ENCODE measurements at regions not wholly inside any gene's neighbourhood (a gene's known extent, or its start where the extent isn't known, plus 50 kb on each side); places are given as distances from the start of the nearest gene placed in this dataset.

DNA sequence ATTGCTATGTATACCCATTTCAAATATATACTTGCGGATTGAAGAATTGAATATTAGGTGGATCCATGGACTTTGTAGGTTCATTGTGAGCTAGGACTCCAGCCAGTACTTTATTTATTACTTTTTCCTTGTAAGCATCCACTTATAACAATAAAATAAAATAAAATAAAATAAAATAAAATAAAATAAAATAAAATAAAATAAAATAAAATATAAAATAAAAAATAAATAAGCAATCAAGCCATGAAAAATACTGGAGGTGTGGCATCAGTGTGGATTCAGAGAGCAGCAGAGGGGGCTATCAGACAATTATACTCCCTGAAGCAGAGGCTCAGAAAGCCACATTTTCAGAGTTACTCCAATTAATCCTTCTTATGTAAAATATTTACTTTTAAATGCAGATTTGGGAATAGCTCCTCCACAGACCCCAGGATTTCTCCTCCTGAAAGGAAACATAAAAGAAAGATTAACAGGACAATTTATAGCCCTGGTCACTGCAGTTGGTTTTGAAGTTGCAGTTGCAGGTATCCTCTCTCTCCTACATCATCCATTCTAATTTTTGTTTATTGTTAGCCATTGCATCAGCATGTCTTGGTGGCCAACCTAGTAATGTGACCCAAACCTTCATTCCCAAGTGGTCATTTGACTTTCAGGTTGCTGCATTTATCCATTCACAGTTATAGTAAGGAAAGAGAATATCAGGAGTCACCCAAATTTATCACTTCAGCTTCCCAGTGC, 2025.2 kb upstream of the IGFBP7 start:
- no peak for TF ChIP-seq EZH2 (IDR thresholded peaks at IDR 0.05; ENCODE audit: borderline replicate concordance, low read length)
- TF ChIP-seq, protein P1, sequence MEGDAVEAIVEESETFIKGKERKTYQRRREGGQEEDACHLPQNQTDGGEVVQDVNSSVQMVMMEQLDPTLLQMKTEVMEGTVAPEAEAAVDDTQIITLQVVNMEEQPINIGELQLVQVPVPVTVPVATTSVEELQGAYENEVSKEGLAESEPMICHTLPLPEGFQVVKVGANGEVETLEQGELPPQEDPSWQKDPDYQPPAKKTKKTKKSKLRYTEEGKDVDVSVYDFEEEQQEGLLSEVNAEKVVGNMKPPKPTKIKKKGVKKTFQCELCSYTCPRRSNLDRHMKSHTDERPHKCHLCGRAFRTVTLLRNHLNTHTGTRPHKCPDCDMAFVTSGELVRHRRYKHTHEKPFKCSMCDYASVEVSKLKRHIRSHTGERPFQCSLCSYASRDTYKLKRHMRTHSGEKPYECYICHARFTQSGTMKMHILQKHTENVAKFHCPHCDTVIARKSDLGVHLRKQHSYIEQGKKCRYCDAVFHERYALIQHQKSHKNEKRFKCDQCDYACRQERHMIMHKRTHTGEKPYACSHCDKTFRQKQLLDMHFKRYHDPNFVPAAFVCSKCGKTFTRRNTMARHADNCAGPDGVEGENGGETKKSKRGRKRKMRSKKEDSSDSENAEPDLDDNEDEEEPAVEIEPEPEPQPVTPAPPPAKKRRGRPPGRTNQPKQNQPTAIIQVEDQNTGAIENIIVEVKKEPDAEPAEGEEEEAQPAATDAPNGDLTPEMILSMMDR (conservative IDR thresholded peaks at IDR 0.05 in 1 of 2, IDR thresholded peaks at IDR 0.05 in 1 of 2; ENCODE audit: extremely low read depth in 1 of 2, insufficient read depth in 1 of 2, low read depth in 1 of 2, low read length in 2 of 2) = no peak

Measured in mammary epithelial cell (primary cell).